Inferior parietal cortex (tissue), 1 donor: ENCODE measurements at regions not wholly inside any gene's neighbourhood (a gene's known extent, or its start where the extent isn't known, plus 50 kb on each side); places are given as distances from the start of the nearest gene placed in this dataset.
A peak's percentile ranks its signal among the peaks of the same experiment; 100 is the strongest.
"Not testable (repeated sequence)": the region's sequence is repeated elsewhere in the genome, so short reads cannot be mapped to it uniquely, and the experiment has no call there.

Source experiments
- DNase-seq: peaks from one replicate; pipeline ENCODE4 v3.0.0-alpha.2; 2016; ENCODE audit errors: extremely low spot score

- DNase-seq: not testable (repeated sequence)
Observed at GRCh38 chr4:183044924-183045640, 54.0 kb upstream of the WWC2 start.

- no peak for DNase-seq
Observed at GRCh38 chr4:183038436-183038835, 60.6 kb upstream of the WWC2 start.

- no peak for DNase-seq
Observed at GRCh38 chr4:183035726-183036415, 63.2 kb upstream of the WWC2 start.

GRCh38 chr4:183035256-183035655 is 63.8 kb upstream of the WWC2 start:
- DNase-seq: no peak

- DNase-seq: no peak
Observed at GRCh38 chr4:183030823-183031222, 68.2 kb upstream of the WWC2 start.

GRCh38 chr4:183030309-183030708 is 68.7 kb upstream of the WWC2 start:
- DNase-seq: no peak

GRCh38 chr4:183029365-183029764 is 69.7 kb upstream of the WWC2 start:
- DNase-seq: no peak

- DNase-seq: no peak
Observed at GRCh38 chr4:183026701-183027100, 72.4 kb upstream of the WWC2 start.

GRCh38 chr4:183022617-183023016 is 76.4 kb upstream of the WWC2 start:
- no peak for DNase-seq

GRCh38 chr4:183017962-183018361 is 81.1 kb upstream of the WWC2 start:
- no peak for DNase-seq

GRCh38 chr4:183014361-183015084 is 84.5 kb upstream of the WWC2 start:
- DNase-seq: no peak

- no peak for DNase-seq
Observed at GRCh38 chr4:183013730-183014002, 85.4 kb upstream of the WWC2 start.

- no peak for DNase-seq
Observed at GRCh38 chr4:183012879-183013729, 86.0 kb upstream of the WWC2 start.

GRCh38 chr4:183011213-183011907 is 87.7 kb upstream of the WWC2 start:
- DNase-seq: peak; percentile 8

GRCh38 chr4:183008492-183008891 is 90.6 kb upstream of the WWC2 start:
- no peak for DNase-seq

GRCh38 chr4:183004370-183004769 is 87.2 kb upstream of the DCTD start:
- not testable (repeated sequence) for DNase-seq

GRCh38 chr4:182994171-182994570 is 77.0 kb upstream of the DCTD start:
- DNase-seq: no peak

GRCh38 chr4:182978152-182978827 is 61.1 kb upstream of the DCTD start:
- DNase-seq: no peak

- DNase-seq: no peak
Observed at GRCh38 chr4:182975806-182976205, 58.6 kb upstream of the DCTD start.

GRCh38 chr4:182973941-182974340 is 56.8 kb upstream of the DCTD start:
- no peak for DNase-seq

GRCh38 chr4:182973511-182973911 is 56.3 kb upstream of the DCTD start:
- DNase-seq: no peak
